HG02840 (cell line): ENCODE measurements at regions not wholly inside any gene's neighbourhood (a gene's known extent, or its start where the extent isn't known, plus 50 kb on each side); places are given as distances from the start of the nearest gene placed in this dataset.

Source experiments
- ATAC-seq: cut with Tn5 transposase; IDR thresholded peaks from one replicate; pipeline ENCODE4 v1.9.1; 2021; ENCODE audit warnings: mild to moderate bottlenecking, moderate library complexity, moderate number of reproducible peaks; ENCODE audit not compliant: unreplicated experiment, low FRiP score

DNA sequence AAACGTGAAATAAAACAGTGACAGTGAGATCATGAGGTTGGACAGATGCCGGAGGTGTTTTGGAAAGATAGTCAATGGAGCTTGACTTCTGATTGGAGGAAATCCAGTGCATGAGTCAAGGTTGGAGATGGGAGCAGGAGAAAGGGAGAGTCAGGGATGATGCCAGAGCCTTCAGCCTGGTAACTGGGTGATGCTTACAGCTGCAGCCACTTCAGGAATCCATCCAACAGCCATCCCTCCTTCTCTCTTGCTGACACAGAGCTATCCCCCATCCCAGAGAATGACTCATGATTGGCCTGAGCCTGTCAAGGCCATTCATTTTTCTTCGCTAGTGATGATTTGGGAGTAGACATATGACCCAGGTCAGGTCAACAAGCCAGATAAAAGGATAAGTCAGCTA is 112.8 kb downstream of the SAMD5 start:
- no peak for ATAC-seq

DNA sequence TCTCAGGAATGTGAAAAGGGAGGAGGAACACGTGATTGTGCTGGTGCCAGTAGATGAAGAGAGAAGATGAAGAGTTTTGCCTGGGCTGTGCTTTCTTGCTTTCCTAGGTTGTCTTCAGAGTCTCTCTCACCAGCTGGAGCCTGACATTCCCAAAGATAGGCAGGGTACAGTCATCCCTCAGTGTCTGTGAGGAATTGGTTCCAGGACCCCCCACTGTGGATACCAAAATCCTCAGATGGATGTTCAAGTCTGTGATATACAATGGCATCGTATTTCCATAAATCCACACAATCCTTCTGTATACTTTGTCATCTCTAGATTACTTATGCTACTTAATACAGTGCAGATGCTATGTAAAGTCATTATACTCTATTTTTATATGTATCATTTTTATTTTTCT is 113.5 kb downstream of the SAMD5 start:
- no peak for ATAC-seq

DNA sequence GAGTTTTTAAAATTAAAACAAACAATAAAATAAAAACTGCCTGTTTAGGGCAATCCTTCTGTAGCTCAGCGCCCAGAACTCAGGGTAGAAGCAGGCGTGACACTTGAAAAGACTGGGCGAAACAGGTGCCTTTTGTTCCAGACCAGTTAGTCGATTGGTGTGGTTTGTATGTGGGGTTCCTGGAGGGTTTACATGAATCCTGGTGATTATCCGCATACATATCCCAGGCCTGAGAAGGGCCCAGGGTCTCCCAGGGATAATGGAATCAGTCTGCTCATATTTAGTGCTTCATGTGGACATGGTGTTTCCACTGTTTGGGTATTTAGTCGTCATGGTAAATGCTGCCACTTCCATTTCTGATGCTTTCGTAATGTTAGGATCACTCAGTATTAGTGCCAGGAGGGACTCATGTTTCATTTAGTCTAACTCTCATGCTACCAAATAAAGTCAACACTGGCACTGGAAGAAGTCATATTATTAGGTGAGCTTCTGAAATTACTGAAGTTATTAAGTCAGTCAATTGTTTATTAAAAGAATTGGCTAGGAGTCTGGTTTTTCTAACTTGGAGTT is 116.5 kb downstream of the SAMD5 start:
- ATAC-seq: no peak

DNA sequence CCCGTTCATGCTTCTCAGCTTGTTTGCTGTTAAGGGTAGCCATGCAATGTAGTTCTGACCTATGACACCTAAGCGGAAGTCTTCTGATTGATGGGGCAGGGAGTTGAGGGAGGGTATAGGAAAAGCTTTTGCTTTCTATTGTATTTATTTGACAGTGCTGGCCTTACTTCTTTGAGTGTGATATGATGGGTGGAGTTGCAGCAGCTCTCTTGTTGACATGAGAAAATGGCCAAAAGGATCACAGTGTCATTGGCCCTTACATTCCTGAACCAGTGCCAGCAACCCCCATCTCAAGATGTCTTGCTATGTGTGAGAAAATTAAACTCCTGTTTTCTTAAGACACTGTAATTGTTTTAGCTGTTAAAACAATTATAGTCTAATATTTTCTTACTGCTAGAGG is 117.5 kb downstream of the SAMD5 start:
- no peak for ATAC-seq

DNA sequence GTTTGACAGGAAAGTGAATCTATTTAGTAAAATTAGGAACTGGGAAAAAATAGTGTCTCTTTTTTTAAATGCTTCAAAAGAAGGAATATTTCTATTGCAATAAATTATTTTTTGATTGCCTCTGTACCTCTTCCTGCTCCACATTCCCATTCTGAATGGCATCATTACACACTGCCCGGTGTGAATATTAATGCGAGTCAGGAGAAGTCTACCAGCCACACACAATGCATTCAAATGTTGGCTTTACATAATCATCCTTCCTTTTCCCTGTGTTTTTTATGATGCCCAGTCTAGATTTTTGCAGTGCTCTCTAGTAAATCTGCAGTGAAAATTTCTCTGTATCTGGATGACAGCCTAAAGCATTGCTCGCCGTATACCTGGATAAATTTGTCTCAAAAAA is 118.9 kb downstream of the SAMD5 start:
- no peak for ATAC-seq

DNA sequence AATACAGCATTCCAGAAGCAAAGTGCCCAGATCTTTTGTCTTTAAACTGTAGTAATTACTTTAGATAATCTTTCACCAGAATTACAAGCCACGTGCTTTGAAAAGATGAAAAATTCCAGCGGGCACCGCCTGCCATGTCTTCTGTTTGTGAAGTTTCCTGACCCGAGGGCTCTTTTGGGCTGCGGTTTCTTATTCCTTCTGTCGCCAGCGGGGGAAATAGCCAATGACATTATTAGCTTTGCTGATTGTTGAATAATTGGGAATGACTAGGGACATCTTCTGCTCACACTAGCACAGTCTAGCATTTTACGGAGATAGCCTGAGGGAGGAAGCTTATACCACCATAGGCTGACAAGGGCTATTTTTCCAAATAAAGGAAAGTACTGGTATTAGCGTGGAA is 124.7 kb downstream of the SAMD5 start:
- ATAC-seq: no peak

DNA sequence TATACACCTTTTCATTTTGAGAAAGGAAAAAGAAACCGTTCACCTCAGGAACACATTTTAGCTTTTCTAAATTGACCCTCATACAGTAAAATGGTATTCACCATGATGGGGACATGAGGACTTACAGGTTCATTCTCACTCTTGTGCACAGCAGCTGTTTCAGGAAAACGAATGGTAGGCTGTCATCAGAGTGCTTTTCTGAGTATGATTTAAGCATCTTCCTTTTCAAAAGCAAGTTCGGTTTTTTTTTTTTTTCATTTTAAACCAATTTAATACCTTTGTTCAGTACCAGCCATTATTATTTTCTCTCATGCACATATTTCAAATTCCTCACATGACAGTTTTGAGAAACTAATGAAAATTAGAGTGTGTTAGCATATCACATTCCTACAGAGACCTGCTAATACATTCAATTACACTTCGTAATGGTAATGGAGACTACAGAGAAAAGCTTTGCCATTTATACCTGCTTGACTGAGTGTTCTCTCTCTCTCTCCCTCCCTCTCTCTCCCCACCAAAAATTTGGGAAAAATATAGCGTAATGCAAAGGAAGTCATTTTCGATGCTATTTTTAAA is 129.2 kb downstream of the SAMD5 start:
- no peak for ATAC-seq

DNA sequence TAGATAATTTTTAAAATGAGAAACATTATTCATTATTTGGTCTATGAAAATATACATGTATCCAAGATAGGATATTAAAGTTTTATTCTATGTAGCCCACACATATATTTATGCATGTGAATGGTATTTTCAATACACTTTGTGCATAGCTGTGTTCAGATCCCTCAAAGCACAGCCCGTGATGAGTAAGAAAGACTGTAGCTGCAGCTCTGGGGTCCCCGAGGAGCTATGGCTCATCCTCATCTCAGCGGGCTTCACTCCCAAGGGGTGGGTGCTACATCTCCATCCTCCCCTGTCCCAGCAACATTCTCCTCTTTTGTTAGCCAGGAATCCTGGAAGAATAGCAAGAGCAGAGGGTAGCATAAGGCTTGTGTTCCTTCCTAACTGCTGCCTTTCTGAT is 130.8 kb downstream of the SAMD5 start:
- ATAC-seq: no peak

DNA sequence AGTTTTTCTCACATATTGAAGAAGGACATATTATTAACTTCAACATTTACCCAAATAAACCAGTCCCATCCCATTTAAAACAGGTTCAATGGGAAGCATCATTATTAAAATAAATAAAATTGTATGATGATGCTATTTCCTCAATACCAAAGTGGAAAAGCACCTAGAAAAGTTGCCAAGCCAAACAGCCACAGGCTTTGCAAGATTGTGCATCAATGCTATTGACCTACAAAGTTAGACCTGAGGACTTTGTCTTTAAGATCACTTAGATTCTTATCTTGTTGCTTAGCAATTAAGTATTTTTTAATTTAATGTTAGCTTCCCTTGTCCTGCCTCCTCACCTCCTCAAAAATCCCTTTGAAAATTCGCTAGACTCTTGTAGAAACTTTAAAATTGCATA is 132.1 kb downstream of the SAMD5 start:
- no peak for ATAC-seq

DNA sequence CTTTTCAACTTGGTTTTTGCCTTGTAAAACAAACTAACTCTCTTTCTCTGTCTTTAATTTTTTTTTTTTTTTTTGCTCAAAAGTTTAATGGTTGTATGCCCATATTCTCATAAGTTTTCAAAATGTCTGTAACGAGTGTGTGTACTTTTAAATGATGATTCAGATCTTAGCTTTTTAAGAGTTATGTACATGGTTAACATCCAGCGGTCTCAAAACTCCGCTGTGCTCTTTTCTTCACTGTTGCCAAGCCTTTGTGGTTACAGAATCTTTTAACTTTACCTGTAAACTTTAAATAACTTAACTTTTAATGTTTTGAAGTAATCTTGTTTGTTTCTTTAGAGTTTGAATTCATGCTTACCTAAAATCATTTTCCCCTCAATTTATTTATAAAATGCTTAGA is 133.0 kb downstream of the SAMD5 start:
- no peak for ATAC-seq

DNA sequence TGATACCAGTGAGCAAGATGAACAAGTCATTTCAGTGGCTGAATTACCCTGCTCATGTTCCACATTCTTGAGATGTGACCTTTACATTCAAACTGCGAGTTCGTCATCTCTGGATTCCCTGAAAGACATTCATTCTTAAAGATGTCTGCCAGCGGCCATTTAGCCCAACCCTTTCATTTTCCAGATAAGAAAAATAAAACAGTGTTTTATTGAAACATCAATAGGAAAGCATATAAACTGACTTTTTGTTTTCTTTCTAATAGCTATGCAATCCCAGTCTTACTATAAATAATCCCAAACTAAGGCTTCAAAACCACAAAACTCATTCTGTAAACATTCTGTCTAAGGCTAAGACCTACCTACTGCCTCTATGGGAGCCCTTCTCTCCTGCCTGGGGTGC is 134.0 kb downstream of the SAMD5 start:
- ATAC-seq: no peak

DNA sequence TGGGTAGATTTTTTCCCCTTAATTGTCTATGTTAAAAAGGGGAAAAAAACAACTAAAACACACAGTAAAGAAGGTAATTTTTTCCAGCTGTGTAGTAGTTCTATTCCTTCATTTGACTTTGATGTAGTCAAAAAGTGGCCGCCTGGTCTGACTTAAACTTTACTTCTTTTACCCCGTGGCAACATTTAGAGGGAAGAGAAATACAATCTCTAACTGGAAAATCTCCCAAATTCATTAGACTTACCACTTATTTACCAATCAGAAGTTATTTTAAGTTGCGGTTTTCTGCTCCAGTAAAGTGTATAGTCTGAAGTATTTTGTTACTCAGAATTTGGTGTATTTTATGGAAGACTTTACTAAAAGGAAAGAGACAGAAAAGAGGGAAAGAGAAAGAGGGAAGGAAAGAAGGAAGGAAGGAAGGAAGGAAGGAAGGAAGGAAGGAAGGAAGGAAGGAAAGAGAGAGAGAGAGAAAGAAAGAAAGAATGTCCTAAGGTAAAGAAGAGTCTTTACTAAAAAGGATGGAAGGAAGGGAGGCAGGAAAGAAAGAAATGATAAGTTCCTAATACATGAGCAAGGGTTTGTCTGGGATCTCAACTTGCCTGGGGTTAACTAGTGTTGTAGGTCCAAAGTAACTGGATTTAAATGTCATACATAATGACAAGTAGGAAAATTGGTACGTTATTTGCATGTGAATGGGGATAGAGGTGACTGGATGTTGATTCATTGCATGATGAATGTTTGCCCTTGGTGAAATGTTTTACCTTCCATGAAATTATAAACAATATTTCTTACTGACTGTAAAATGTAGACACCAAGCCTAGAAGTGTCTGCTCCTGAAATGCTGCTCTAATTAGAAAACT is 135.1 kb downstream of the SAMD5 start:
- no peak for ATAC-seq

DNA sequence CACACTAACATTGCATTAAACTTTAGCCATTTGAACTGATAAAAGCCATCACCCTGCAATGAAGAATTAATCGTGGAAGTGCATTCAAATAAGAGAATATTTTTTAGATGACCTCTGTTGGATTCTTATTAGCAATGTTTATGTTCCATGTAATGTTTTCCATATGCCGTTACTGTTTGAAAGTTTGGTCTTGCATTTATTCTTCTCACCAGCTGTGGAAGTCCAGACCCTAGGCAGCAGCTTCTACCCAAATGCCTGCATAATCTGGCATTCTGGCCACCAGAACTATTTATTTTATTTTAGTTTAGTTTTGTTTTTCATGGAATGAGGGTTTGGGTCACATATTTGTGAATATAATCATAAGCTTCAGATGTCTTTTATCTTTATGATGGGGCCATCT is 140.4 kb downstream of the SAMD5 start:
- ATAC-seq: no peak

DNA sequence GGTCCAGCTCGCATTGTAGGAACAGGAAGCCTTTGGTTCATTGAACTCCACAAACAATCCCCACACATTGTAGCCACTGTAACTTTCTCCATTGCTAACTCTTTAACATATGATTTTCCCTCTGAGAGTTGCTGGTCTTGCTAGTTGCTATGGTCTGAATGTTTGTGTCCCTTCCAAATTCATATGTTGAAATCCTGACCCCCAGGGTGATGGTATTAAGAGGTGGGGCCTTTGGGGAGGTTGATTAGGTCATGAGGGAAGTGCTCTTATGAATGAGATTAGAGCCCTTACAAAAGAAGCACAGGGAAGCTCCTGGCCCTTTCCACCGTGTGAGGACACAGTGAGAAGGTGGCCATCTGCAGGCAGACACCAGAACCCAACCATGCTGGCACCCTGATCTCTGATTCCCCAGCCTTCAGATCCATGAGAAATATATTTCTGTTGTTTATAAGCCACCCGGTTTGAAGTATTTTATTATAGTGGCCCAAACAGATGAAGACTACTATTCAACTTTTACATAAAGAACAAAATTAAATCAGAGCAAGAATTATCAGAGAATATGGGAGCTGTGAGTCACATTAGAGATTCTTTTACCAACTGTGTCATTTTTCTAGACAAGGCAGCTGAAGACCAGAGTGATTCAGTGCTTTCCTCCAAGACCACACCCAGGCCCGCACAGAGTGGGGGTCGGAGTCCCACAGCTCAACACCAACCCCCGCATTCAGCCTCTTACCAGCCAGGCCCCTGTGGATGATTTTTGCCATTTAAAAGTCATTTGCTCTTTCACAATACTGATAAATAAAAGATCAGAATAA is 143.0 kb downstream of the SAMD5 start:
- no peak for ATAC-seq

DNA sequence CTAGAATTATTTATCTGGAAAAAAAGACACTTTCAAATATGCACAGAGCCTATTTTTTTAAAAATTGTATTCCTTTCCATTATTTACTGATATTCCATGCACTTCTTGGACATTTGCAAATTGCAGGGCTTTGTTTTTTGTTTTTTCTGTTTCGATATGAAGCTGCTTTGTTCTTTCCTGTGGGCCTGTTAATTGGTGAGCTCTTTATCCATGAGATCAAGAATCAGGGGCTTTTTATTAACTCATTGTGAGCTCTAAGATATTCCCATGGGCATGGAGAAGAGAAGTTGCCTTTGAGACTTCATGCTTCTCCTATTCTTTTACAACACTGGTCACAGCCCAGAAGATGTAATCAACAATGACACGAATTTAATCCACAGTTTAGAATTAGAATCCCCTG is 145.1 kb downstream of the SAMD5 start:
- no peak for ATAC-seq

DNA sequence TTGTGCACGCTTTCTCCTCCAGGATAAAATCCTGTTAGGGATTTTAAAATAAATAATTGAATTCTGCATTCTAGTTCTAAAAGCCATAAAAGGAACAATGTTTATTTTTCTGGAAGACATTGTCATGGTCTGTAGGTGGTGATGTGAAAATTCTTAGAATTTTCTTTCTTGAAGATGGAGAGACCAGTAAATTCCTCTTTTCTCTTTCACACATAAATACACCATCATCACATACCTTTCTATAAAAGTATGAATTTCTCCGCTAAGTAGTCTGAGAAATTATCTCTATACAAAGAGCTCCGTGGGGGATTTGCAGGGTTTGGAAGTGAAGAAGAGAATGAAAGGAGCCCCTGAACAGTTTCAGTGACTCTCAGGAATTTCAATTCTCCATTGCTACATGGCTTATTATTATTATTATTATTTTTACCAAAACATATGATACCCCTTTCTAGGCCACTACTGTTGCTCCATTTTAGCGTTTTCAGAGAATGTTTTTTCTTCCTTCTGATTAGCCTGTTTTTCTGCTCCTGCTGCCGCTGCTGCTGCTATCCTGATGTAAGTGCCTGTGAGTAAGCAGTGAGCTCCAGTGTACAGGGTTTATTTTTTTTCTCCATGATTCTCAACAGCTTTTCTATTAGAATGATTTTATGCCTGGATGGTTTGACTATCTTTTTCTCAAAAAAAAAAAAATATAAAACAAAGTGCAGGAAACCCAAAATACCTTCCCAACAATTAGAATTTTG is 145.8 kb downstream of the SAMD5 start:
- ATAC-seq: no peak

DNA sequence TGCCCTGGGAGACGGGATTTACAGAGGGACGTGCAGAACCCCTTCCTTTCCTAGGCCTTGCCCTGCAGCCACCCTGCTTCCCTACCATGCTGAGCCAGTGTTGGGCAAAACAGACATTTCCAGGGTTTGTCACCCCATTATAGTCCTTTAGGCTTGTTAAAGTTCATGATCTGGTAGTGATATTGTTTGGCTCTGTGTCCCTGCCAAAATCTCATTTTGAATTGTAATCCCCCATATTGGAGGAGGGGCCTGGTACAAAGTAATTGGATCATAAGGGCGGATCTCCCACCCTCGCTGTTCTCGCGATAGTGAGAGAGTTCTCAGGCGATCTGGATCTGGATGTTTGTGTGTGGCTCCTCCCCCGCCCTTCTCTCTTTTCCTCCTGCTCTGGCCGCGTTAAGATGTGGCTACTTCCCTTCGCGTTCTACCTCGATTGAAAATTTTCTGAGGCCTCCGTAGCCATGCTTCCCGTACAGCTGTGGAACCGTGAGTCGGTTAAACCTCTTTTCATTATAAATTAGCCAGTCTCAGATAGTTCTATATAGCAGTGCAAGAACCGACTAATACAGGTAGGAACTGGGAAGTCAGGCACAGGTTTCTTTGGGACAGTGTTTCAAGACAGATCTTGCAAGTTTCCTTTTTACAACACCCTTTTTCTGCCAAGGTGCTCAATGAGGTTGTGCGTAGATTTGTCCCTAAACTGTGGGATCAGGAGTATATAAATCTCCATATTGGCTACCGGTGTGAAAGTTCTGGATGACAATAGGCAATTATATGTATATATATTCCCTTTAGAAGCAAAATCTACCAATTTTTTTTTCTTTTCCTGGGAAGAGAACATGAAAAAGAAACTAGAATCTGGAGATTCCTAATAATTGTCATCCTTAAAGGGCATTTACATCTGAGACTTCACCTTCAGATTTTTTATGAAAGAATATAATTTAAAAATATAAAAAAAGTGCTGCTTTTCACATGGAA is 152.1 kb downstream of the SAMD5 start:
- ATAC-seq: no peak

DNA sequence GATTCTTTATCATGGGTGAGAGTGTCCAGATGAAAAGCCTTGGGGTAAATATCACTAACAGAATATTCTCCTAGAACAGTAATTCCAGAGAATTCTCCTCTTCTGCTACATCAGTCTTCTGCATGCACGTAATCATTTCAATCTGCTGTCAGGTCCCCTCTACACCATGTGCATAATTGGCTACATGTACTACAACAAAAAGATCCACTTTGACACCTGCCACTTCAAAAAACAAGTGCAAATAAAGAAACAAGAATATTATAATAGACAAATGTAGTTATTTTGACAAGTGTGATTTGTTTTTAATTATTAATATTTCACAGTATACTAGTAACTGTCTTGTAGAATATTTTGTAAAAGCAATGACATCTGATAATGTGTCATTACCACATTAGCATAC is 154.2 kb downstream of the SAMD5 start:
- ATAC-seq: no peak

DNA sequence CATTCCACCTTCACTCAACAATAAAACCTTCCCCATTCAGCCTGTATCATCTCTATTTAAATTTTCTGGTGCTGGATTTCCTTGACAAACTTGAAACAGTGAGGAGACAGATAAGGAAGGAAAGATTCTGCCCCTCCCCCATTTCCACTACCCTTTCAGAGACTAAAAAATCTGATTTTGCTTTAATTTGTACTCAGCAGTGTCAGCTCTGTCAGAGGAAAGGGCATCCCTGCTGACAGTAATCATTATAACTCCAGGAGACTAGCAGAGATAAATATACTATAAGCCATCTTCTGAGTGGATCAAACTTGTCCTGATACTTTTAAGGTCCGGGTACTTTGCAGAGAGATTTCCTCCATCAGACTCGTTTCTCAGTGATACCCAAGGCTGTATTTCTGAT is 155.6 kb downstream of the SAMD5 start:
- no peak for ATAC-seq
